Nucleus accumbens (tissue), 56 donors: ENCODE measurements at regions not wholly inside any gene's neighbourhood (a gene's known extent, or its start where the extent isn't known, plus 50 kb on each side); places are given as distances from the start of the nearest gene placed in this dataset.

Source experiments
- DNase-seq, 56 donors: peaks; one replicate each; lab custom pipeline; 2025; lab: John Stamatoyannopoulos, UW

DNA sequence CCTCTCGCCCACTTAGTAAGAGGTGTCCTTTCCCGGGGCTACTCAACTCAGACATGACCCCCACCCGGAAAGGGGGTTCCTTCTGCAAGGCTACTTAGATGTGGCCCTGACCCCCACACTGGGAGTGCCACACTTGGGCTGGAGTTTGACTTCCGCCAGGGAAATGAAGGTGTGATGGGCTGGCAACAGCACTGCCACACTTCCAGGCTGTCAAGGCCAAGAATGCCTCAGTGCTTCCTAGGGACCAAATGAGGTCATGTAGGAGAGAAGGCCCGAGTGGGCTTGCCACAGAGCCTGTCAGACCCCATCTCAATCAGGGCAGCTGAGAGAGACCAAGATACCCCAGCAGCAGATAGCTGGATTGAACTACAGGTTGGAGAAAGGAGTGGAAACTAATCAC lies 55.5 kb downstream of the DRD1 start:
- DNase-seq, result no peak

DNA sequence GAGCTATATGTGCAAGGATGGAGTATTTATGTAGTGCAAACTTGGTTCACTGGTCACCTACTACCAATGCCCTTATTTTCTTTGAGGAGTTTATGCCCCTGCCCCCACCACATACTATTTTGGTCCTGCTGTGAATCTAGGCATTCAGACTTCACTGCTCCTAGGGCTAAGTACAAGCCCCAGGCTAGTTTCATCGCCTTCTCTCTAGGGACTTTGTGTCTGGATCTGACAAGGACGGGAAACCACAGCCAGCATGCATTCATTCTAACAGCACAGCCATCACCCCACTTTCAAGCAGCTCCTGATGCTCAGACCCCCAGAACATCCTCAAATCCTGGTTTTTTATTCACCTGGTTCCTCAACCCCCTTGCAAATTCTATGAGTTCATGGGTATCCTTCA lies 56.8 kb downstream of the DRD1 start:
- DNase-seq, result no peak

DNA sequence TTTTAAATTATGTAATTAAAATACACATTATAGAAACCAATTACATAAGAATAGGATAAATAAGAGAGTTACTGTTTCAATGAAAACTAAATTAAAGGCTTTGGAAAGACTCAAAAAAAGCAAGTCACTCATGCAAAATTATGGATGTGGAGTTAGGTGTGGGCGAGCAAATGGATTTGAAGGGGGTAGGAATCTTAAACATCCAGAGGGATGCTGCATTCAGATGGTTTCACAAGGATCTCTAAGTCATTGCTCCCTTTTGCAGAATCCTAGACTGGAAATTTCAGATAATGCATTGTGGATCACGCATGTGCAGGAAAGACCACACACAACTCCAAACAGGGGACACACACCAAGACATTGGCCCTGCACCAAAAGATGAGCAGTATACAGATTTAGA lies 57.5 kb downstream of the DRD1 start:
- peak in 1 of 56 donors; percentile 6 for DNase-seq

DNA sequence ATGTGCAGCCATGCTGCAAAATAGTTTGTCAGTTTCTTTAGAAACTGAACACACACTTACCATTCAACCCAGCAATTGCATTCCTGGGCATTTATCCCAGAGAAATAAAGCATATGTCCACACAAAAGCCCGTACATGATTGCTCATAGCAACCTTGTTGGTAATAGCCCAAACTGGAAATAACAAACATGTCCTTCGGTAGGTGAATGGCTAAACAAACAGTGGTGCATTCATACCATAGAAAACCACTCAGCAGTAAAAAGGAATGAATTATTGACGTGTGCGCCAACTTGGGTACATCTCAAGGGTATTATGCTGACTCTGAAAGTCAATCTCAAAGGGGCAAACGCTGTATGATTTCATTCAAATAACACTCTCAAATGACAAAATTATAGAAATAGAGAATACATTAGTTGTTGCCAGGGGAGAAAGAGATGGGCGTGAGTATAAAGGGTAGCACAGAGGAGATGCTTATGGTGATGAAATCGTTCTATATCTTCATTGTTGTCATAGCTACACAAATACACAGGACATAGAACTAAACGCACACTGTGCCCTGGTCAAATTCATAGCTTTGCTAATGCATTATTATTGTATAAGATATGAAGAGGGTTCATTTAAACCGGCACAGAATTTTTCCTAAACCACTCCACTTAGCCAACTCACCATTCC lies 58.2 kb downstream of the DRD1 start:
- DNase-seq, result no peak

DNA sequence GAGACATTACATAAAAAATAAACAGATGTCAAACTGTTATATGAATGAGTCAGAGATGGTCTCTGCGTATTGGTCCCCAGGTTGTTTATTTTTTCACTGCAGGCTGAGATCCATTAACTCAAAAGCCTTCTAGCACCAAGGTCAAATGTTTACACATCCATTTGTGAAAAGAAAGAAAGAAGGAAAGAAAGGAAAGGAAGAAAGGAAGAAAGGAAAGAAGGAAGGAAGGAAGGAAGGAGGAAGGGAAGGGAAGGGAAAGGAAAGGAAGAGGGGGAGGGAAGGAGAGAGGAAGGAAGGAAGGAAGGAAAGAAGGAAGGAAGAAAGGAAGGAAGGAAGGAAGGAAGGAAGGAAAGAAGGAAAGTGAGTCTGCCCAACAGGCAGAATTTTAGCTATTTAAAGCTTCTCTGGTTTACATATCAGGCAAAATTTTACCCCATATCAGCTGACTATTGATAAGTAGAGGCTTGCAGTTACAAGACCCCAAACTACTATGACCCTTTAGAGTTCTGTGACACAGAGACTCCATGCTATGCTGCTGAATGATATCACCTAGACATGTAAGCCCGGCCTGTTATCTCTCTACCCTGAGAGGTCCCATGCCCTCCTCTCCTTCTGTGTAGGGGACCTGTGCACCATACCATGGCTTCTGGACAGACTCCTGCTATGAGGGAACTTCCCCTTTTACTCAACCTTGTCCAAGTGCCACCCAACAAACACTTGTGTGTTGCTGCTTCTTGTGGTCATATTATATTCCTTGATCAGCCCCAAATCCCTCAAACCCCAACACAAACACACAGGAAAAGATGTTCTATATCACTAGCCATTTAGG lies 59.0 kb downstream of the DRD1 start:
- no peak for DNase-seq

DNA sequence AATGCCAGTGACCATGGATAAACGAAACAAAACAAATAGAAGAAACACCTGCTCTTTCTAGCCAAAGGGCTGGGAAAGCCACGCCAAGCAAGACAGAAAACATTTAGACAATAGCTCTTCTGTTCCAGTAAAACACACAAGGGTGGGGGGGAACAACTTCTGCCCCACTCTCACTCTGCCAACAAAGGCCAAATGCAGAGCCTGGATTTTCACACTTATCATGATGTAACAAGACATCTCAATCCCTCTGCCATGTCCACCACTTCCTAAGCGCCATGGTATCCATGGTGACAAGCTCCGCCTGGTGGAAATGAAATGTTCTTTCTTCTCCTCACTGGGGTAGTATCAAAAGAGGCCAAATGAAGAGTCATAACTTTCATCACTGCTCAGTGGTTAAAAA lies 60.6 kb downstream of the DRD1 start:
- peak in 21 of 56 donors; percentile 3 to 46 (median 13) for DNase-seq

DNA sequence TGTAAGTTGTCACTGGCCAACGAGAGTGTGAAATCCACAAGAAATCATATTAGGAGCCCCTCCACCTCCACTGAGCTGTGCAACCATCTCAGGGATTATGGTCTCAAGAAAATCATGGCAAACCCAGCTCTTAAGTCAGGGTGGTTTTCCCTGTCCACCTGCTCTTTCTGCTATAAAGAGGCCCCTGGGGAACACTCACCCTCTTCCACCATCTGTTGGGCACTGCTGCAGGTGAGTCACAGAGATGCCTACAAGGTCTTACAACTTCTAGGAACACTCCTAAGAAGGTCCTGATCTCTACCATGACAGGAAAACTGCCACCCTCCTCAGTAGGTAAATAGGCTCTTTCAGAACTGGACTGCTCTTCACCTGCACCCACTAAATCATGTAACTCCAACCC lies 61.8 kb downstream of the DRD1 start:
- DNase-seq, result no peak

DNA sequence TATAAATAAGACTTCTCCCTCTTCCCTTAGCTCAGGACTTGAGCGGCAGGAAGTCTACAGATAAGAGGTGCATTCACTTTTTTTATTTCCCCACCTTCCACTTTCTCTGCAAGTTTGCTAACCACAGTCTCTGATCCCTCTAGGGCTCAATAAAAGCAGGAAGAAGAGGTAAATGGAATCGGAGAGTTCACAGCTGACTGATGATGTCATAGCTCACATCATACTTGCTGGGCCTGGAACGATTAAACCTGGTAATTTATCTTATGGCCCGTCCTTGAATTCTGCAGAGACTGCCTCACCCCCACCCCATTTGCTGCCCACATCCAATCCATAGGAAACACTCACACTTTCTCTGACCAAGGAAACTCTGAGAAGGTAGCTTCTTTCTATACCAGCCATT lies 62.9 kb downstream of the DRD1 start:
- no peak for DNase-seq

DNA sequence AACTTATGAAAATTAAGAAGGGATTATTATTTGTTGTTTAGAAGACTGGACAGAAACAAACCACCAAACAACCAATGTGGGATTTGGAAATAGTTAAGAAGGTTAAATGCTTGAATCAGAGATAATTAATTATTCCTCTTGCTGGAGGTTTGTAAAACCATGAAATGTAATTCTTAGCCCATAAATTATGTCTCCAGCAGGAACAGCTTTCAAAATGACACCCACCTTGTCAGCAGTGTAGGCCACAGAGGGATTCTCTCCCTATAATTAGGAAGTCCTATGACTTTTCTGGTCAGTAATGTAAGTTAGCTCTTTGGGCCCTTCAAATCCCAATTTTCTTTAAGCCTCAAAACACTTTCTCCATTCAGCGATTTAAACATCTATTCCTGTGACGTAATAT lies 63.3 kb downstream of the DRD1 start:
- DNase-seq, result no peak

DNA sequence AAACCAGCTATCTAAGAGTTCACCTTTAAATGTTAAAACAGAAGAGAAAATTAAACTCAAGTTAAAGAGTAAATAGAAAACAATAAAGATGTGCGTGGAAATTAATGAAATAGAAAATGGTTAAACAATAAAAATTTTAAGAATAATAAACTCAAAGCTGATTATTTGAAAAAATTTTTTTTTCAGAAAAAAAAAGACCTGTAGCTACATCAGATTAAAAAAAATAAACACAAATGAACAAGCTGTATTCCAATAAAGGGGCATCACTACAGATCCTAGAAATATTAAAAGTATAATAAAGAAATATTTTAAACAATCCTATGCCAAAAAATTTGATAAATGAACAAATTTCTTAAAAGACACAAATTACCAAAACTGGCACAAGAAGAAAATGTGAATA lies 64.1 kb downstream of the DRD1 start:
- DNase-seq, result no peak

DNA sequence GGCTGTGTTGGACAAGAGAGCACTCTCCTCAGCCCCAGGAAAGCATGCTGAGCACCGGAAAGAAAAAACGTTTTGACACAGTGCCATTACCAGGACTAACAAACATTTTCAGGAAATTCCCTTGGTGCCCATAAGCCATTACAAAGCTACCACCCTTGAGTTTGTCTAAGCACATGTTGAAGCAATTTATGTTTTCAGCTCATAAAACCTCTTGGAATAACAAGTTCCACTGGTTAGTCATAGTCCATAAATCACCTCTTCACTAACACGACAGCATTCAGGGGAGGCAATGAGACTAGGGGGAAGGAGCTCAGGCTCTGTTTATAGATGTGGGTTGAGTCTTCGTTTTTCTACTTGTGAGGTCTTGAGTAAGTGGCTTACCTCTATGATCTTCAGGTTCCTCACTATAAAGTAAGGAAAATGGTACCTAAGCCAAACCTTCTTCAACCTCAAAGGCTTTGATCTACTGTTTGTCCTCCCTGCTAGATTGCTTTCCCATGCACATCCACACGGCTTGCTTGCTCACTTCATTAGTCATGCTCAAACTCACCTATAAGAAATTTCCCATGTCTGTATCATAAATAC lies 65.4 kb downstream of the DRD1 start:
- no peak for DNase-seq

DNA sequence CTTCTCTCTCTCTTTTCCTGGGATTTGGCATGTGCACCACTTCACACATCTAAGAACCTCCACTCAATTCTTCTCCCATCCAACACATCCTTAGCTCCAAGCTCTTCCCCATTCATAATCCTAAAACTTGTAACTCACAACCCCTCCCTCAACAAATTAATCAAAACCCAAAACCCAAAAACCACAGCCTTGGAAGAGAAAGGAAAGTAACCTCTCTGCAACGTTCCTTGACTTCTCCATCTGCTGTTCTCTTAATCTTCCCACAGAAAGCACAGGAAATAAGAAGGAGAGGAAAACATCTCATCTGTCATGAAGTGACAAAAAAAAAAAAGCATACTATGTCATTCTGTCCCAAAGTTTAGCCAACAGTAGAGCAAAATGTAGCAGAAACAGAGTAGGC lies 66.2 kb downstream of the DRD1 start:
- DNase-seq, result no peak

DNA sequence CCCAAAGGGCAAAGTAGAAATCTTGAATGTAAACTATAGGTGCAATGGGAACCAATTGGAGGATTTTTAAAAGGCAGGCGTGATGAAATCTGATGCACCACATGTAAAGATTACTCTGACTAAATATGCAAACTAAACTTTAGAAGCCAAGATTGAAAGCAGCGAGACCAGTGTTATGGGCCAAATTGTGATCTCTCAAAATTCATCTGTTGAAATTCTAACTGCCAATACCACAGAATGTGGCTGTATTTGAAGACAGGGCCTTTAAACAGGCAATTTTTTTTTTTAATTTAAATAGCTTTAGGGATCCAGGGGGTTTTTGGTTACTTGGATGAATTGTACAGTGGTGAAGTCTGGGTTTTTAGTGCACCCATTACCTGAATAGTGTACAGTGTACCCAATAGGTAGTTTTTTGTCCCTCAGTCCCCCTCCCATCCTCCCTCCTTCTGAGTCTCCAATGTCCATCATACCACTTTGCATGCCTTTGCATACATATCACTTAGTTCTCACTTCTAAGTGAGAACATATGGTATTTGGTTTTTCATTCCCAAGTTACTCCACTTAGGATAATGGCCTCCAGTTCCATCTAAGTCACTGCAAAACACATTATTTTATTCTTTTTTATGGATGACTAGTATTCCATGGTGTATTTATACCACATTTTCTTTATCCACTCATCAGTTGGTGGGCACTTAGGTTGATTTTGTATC lies 69.7 kb downstream of the DRD1 start:
- no peak for DNase-seq

DNA sequence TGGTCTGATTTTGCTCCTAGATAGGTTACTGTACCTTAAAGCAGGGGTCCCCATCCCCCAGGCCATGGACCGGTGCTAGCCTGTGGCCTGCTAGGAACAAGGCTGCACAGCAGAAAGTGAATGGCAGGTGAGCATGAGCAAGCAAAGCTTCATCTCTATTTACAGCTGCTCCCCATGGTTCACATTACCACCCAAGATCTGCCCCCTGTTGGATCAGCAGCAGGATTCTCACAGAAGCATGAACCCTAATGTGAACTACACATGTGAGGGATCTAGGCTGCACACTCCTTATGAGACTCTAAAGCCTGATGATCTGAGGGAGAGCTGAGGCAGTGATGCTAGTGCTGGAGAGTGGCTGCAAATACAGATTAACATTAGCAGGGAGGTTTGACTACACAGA lies 78.1 kb downstream of the DRD1 start:
- DNase-seq, result no peak

DNA sequence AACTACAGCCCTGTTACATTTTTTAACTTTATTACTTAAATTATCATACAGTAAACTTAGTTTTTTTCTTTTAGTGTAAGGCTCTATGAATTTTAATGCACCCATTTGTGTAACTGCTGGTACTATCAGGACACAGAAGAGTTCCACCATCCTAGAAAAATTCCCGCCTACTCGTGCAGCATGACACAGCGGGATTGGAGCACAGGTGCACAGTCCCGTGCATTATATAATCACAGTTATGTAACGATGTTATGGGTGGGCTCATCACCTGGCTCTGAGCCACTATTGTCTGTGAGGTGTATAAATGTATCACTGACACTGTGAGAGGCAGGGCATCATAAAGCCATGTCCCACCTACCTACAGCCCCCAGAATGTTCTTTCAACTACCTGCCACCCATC lies 80.7 kb downstream of the DRD1 start:
- DNase-seq, result peak in 18 of 56 donors; percentile 10 to 65 (median 40)

DNA sequence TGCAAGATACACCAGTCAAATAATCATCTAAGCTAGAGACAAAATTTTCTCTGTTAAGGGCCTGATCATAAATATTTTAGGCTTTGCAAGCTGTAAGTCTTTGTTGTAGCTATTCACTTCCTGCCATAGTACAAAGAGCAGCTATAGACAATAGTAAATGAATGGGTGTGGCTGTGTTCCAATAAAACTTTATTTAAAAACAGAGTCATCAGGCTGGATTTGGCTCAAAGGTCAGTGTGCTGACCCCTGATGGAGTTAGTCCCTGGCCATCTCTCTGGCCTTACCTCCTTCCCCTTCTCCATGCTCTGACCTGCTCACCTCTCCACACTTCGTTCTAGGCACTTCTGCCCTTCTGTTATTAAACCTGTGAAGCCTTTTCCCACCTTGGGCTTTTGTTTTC lies 86.0 kb downstream of the DRD1 start:
- no peak for DNase-seq

DNA sequence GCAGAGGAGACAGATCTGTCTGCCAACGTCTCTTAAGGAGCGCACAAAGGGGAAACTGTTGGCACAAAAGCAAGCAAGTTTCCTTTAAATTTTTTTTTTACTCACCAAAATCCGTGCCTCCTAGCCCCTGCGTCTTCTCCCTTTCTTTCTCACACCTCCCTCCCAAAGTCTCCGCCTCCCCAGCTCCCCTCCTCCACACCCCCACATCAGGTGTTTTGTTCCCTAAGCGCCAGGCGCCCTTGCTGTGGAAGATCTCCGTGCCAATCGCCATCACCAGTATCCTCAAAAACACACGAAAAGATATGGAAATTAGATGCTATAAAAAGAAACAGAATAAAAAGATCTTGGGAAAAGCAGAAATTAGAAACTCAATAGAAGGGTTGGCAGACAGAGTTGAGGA lies 87.6 kb downstream of the DRD1 start:
- peak in 3 of 56 donors; percentile 4 to 13 (median 8) for DNase-seq

DNA sequence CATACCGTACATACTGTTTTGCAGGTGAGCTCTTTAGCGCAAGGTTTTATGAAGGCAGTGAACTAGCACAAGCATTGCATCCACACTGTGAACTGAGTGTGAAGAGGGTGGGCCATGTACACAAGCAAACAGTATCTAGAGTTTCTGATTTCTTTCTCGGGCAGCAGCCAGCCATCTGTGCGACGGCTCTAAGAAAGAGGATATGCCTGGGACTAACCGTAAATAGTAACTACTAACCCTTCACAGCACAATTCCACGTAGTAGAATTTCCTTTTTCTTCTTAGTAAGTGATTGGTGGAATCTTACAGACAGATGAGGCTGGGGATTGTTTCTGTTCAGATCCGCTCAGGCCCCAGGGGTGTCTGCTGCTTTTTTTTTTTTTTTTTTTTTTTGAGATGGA lies 89.0 kb downstream of the DRD1 start:
- DNase-seq, result no peak

DNA sequence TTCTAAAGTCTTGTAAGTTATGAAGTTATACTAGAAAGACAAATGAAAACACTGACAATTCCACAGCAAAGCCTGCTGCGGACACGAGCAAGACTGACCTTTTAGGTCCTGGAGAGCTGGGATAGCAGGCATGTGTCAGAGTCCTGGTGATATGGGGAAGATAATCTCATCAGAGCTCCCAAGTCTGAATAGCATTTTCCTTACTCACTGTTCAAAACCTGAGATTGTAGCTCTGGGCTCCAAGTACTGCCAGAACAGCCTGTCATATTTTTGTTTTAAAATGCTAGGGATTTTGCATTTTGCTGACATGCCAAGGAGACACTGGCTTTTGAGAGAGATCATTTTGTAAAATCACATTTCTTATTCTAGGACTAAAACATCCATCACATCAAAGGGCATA lies 90.1 kb downstream of the DRD1 start:
- DNase-seq, result no peak

DNA sequence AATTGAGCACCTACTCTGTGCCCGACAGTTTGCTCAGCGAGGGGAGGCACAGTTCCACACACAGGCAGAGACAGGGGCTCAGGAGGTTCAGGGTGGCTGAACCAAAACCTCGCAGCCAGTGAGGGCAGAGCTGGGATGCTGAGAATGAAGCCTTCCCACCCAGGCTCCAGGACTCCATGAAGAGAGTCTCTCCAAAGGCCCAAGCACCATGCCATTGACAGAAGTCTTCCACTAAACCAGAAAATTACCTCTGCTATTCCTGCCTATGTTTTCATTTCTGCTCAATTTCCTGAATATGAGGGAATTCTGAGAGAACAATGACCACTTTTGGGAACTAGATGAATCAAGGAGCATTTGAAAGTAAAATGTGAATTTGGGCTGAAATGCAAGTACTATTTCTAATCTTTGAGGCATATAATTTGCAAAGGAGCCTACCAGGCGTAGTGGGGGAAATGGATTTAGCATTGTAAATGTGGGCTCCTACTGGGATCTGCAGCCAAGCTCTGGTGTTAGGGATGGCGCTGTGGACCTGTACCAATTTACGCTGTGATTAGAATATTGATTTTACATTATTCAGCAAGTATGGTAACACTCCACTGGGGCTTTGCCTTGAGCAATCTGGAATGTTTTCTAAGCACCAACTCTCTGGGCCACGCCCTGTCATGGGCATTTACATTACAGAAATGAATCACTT lies 91.9 kb downstream of the DRD1 start:
- DNase-seq, result no peak

DNA sequence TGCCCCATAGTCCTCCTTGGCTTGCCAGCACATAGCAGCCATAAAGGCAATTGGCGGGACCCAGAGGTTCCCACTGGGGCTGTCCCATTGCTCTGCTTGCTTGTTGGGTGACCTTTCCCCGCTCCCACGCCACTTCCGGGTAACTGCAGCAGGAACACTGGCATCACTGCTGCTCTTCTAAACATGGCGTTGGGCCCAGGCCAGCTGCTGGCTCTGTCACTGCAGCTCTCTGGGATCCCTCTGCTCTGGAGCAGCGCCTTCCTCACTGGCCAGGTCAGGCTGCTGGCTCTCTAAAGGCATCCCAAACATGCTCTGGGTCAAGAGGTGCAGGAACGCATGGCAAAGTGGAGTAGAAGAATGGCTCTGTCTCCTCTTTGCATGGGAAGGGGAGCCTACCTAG lies 92.9 kb downstream of the DRD1 start:
- DNase-seq, result no peak
